Naive B cell (primary cell): ENCODE measurements at regions not wholly inside any gene's neighbourhood (a gene's known extent, or its start where the extent isn't known, plus 50 kb on each side); places are given as distances from the start of the nearest gene placed in this dataset.

Experiments used
- ATAC-seq, 2 donors: fragments of 150-1000 bp; cut with Tn5 transposase; 2 replicates each; pipeline ENCODE4 v1.10.0; 2021; ENCODE audit warnings: low read depth in 2 of 2, mild to moderate bottlenecking in 2 of 2, moderate library complexity in 2 of 2
- DNase-seq: peaks from one replicate; pipeline ENCODE4 v3.0.0; 2022
- H3K27ac Mint-ChIP-seq, 6 donors: one replicate each; pipeline ENCODE4 v1.8.0; 2020 to 2022; ENCODE audit warnings: mild to moderate bottlenecking in 6 of 6, mixed read lengths in 6 of 6, moderate library complexity in 5 of 6, inconsistent platforms in 2 of 6
- H3K27me3 Mint-ChIP-seq, 3 donors: one replicate each; pipeline ENCODE4 v1.8.0; 2021 to 2022; ENCODE audit warnings: mixed read lengths in 3 of 3, mild to moderate bottlenecking in 1 of 3
- H3K36me3 Mint-ChIP-seq, 2 donors: one replicate each; pipeline ENCODE4 v1.8.0; 2020 to 2022; ENCODE audit warnings: mixed read lengths in 2 of 2, inconsistent platforms in 1 of 2, mild to moderate bottlenecking in 1 of 2
- H3K4me1 Mint-ChIP-seq, 3 donors: one replicate each; pipeline ENCODE4 v1.8.0; 2020 to 2022; ENCODE audit warnings: mixed read lengths in 3 of 3, inconsistent platforms in 1 of 3, mild to moderate bottlenecking in 1 of 3, moderate library complexity in 1 of 3
- H3K4me3 Mint-ChIP-seq, 8 donors: one replicate each; pipeline ENCODE4 v1.8.0; 2020 to 2022; ENCODE audit warnings: mild to moderate bottlenecking in 8 of 8, mixed read lengths in 8 of 8, moderate library complexity in 8 of 8, inconsistent platforms in 2 of 8
- H3K9me3 Mint-ChIP-seq, 7 donors: one replicate each; pipeline ENCODE4 v1.8.0; 2020 to 2022; ENCODE audit warnings: mixed read lengths in 7 of 7, mild to moderate bottlenecking in 5 of 7, inconsistent platforms in 2 of 7, moderate library complexity in 1 of 7

- Mint-ChIP-seq H3K4me3 (no peak overlapping the region), H3K4me1 (no peaks in the 10 kb centered on the region), H3K9me3 (peaks cover 0 to 11% (median 0%) of the 10 kb centered on the region in 7 donors), H3K27me3 (no peaks in the 10 kb centered on the region), H3K27ac (no peak overlapping the region), H3K36me3 (no peaks in the 10 kb centered on the region)
- ATAC-seq (no peak), DNase-seq (no peak)
These were observed 259.0 kb upstream of the MYOCD start for GRCh38 chr17:12406623-12407215.

DNA sequence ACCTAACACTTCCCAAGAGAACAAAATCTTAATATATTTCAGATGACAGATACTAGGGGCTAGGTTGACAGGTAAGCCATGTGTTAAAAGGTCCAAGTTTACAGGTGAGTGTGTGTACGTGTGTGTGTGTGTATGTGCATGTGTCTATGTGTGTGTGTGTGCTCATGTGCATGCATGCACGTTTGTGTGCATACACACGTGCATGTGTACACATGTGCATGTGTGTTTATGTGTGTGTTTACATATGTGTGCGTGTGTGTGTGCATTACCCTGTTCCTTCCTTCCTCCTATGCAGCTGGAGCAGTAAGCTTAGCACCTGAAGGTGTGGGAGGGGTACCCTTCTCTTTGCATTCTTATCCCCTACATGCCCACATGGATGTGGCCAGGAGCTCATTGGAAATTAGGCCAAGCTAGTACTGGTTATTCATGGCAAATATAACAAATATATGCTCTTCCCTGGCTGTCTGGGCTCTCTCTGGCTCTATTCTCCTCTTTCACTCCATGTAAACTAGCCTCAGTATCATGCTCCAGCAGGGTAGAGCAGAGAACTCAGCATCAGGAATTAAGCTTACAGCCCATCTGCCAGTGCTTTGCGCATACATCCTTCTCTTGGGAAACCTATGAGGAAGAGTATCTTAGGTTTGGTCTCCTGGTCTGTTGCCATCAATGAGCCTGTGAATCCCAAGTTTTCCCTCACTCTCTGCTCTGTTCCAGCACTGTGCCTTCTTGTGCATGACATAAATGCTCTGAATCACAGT lies 258.0 kb upstream of the MYOCD start:
- no peak overlapping the region for H3K4me3 Mint-ChIP-seq
- no peaks in the 10 kb centered on the region for H3K36me3 Mint-ChIP-seq
- no peaks in the 10 kb centered on the region for H3K27me3 Mint-ChIP-seq
- ATAC-seq: no peak
- peaks cover 0 to 11% (median 0%) of the 10 kb centered on the region in 7 donors for H3K9me3 Mint-ChIP-seq
- H3K27ac Mint-ChIP-seq: no peak overlapping the region
- no peaks in the 10 kb centered on the region for H3K4me1 Mint-ChIP-seq
- DNase-seq: no peak

GRCh38 chr17:12409082-12409481 lies 256.6 kb upstream of the MYOCD start:
- no peaks in the 10 kb centered on the region for H3K4me1 Mint-ChIP-seq
- no peak overlapping the region for H3K27ac Mint-ChIP-seq
- no peaks in the 10 kb centered on the region for H3K27me3 Mint-ChIP-seq
- ATAC-seq (no peak), DNase-seq (no peak)
- no peaks in the 10 kb centered on the region for H3K36me3 Mint-ChIP-seq
- no peak overlapping the region for H3K4me3 Mint-ChIP-seq
- H3K9me3 Mint-ChIP-seq: peaks cover 0 to 11% (median under 1%) of the 10 kb centered on the region in 7 donors

- DNase-seq (no peak), ATAC-seq (no peak)
- Mint-ChIP-seq H3K4me3 (no peak overlapping the region), H3K36me3 (no peaks in the 10 kb centered on the region), H3K9me3 (peaks cover 0 to 7% (median under 1%) of the 10 kb centered on the region in 7 donors), H3K27me3 (no peaks in the 10 kb centered on the region), H3K27ac (no peak overlapping the region), H3K4me1 (no peaks in the 10 kb centered on the region)
These were observed 255.0 kb upstream of the MYOCD start for GRCh38 chr17:12410717-12411116.

DNA sequence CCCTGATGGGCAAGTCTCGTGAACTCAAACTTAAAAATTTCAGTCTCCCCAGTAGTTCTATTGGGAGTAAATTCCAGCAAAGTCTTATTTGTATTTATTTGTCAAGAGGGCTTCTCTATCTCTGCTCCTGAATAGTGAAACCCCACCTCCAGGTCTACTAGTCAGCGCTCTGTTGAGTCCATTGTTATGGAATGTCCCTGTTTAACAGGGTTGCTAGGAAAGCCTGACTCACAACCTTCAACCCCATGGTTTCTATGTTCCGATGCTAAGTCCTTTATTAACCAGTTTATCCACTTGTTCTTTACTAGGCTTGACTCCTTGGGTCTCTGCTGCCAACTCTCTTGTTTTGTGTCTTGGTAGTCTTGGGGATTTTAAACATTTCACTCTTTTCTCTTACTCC lies 250.7 kb upstream of the MYOCD start:
- ATAC-seq (no peak), DNase-seq (no peak)
- Mint-ChIP-seq H3K27ac (no peak overlapping the region), H3K4me1 (no peaks in the 10 kb centered on the region), H3K9me3 (peaks cover 0 to 9% (median 4%) of the 10 kb centered on the region in 7 donors), H3K4me3 (no peak overlapping the region), H3K27me3 (no peaks in the 10 kb centered on the region), H3K36me3 (peaks cover 0 to 1% of the 10 kb centered on the region in 2 donors)

- no peaks in the 10 kb centered on the region for H3K27me3 Mint-ChIP-seq
- peaks cover 0 to 17% of the 10 kb centered on the region in 2 donors for H3K36me3 Mint-ChIP-seq
- peaks cover 12 to 35% (median 16%) of the 10 kb centered on the region in 7 donors for H3K9me3 Mint-ChIP-seq
- DNase-seq (no peak), ATAC-seq (no peak)
- H3K4me1 Mint-ChIP-seq: peaks cover 0 to 4% (median 0%) of the 10 kb centered on the region in 3 donors
- H3K4me3 Mint-ChIP-seq: no peak overlapping the region
- H3K27ac Mint-ChIP-seq: no peak overlapping the region
These were observed 244.6 kb upstream of the MYOCD start for GRCh38 chr17:12421077-12421476.

GRCh38 chr17:12421646-12422306 lies 243.9 kb upstream of the MYOCD start:
- ATAC-seq (no peak), DNase-seq (no peak)
- Mint-ChIP-seq H3K27ac (no peak overlapping the region), H3K4me1 (peaks cover 0 to 4% (median 0%) of the 10 kb centered on the region in 3 donors), H3K36me3 (peaks cover 0 to 17% of the 10 kb centered on the region in 2 donors), H3K27me3 (no peaks in the 10 kb centered on the region), H3K4me3 (peak overlapping the region in 1 of 8 donors; percentile 64), H3K9me3 (peaks cover 12 to 35% (median 17%) of the 10 kb centered on the region in 7 donors)

- peaks cover 0 to 4% (median 0%) of the 10 kb centered on the region in 3 donors for H3K4me1 Mint-ChIP-seq
- no peak for ATAC-seq
- no peak overlapping the region for H3K27ac Mint-ChIP-seq
- no peaks in the 10 kb centered on the region for H3K27me3 Mint-ChIP-seq
- no peak overlapping the region for H3K4me3 Mint-ChIP-seq
- DNase-seq: no peak
- H3K9me3 Mint-ChIP-seq: peaks cover 12 to 34% (median 17%) of the 10 kb centered on the region in 7 donors
- peaks cover 0 to 17% of the 10 kb centered on the region in 2 donors for H3K36me3 Mint-ChIP-seq
These were observed 243.0 kb upstream of the MYOCD start for GRCh38 chr17:12422651-12423050.

DNA sequence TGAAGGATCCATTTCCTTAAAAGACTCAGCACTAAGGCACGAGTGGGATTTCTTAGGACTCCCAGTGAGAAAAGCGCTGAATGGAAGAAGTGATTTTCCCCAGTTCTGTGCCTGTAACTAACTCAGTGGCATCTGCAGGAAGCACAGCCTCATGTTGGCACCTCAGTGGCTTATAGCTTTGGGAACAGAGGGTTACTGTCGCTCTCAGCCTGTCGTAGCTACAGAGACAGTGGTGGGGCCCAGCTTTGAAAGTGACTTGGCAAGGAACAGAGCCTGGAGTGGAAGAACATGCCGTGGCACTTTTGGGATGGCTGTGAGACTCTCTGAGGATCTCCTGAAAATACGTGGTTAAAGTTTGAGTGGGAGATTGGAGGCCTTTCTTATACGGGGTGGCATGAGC lies 242.4 kb upstream of the MYOCD start:
- Mint-ChIP-seq H3K9me3 (peaks cover 9 to 30% (median 17%) of the 10 kb centered on the region in 7 donors), H3K36me3 (peaks cover 0 to 17% of the 10 kb centered on the region in 2 donors), H3K4me3 (no peak overlapping the region), H3K27me3 (no peaks in the 10 kb centered on the region), H3K27ac (no peak overlapping the region), H3K4me1 (peaks cover 0 to 4% (median 0%) of the 10 kb centered on the region in 3 donors)
- no peak for DNase-seq
- no peak for ATAC-seq

DNA sequence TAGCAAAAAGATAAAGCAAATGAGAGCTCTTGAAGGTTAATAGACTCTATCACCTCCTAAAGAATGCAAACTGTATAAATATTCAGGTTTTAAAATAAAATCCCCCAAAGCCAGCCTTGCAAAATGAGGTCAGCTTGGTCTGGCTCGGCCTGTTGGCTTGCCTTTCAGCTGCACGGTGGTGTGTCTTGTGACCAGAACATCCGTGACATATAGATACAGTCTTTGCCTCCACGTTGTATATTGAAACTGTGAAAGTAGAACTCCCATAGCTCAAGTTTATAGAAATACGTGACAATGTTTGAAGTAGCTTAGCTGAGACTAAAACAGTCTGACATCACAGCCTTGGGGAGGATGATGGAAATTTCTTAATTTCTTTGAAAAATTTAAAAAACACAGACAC lies 236.6 kb upstream of the MYOCD start:
- peaks cover 0 to 5% (median 0%) of the 10 kb centered on the region in 3 donors for H3K4me1 Mint-ChIP-seq
- no peak overlapping the region for H3K4me3 Mint-ChIP-seq
- no peaks in the 10 kb centered on the region for H3K27me3 Mint-ChIP-seq
- H3K9me3 Mint-ChIP-seq: peaks cover 5 to 20% (median 13%) of the 10 kb centered on the region in 7 donors
- peaks cover 0 to 10% of the 10 kb centered on the region in 2 donors for H3K36me3 Mint-ChIP-seq
- DNase-seq (no peak), ATAC-seq (no peak)
- no peak overlapping the region for H3K27ac Mint-ChIP-seq

DNA sequence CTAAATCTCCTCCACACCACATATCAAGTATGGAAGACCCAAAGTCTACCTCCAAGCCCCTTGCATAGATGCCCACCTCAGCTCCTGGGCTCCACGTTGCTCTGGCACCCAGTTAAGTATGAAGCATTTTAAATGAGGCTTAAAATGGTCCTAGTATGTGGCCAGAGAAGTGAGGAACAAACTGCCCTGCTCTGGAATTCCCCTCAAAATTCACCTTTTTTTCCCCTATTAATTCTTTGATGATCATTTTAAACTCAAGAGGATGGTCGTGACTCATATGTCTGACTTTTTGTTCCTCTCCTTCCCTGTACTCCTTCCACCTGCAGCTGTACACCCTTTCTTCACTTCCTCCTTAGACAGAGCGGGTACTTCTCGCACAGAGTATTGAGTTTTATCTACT lies 234.5 kb upstream of the MYOCD start:
- Mint-ChIP-seq H3K4me1 (peaks cover 0 to 5% (median 0%) of the 10 kb centered on the region in 3 donors), H3K9me3 (peaks cover 0 to 13% (median 9%) of the 10 kb centered on the region in 7 donors), H3K27ac (no peak overlapping the region), H3K36me3 (no peaks in the 10 kb centered on the region), H3K4me3 (no peak overlapping the region), H3K27me3 (no peaks in the 10 kb centered on the region)
- DNase-seq (no peak), ATAC-seq (peak; percentile 44 to 80)

DNA sequence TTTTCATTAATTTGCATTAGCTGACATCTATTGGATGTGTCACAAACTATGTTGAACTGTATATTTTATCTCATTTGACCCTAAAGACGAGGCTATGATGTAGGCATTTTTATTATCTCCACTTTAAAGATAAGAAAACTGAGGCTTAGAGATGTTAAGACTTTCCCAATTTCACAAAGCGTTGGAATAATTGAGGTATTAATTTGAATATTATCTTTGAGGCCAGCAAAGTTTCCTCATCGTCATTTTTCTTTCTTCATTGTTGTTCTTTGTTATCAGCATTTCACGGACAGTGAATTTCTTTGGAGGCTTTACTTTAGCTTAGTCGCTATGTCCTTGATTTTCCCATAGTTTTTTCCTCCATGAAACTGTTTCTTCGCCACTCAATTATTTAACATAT lies 227.5 kb upstream of the MYOCD start:
- no peak overlapping the region for H3K4me3 Mint-ChIP-seq
- no peaks in the 10 kb centered on the region for H3K27me3 Mint-ChIP-seq
- no peak overlapping the region for H3K27ac Mint-ChIP-seq
- H3K9me3 Mint-ChIP-seq: peaks cover 1 to 15% (median 8%) of the 10 kb centered on the region in 7 donors
- ATAC-seq (no peak), DNase-seq (no peak)
- H3K36me3 Mint-ChIP-seq: no peaks in the 10 kb centered on the region
- H3K4me1 Mint-ChIP-seq: no peaks in the 10 kb centered on the region

DNA sequence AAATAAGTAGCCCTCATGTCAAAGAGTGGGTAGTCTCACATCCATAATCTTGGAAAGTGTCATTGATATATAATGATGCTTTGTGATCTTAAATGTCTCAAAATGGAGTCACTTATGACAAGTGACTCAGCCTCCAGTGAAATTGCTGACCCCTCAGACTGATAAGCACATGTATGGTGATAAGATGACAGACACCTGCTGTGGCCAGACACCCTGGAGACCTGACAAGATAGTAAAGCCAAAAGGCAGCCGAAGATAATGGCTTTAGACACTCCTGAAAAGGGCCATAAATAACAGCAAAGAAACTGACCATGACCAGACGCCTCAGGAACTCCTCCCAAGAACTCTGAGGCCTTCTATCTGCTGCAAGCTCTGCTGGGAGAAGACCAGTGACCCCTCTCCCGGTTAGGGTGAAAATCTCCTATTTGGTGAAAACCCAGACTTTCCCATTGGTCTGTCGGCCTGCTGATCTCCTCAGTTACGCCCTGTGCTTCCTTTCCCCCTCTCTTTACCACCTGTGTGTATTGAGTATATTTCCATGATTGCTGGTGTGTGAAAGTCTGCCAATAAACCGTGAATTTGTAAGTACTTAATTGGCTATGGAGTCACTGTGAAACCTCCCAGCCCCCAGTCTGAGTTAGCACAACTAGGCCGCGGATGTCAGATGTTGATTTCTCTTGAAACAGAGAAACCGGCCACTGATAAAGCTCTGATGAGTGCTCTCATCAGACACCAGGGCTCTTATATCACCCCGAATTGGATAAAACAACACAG lies 226.7 kb upstream of the MYOCD start:
- DNase-seq (no peak), ATAC-seq (no peak)
- H3K9me3 Mint-ChIP-seq: peaks cover 1 to 15% (median 7%) of the 10 kb centered on the region in 7 donors
- H3K27me3 Mint-ChIP-seq: no peaks in the 10 kb centered on the region
- H3K36me3 Mint-ChIP-seq: no peaks in the 10 kb centered on the region
- no peaks in the 10 kb centered on the region for H3K4me1 Mint-ChIP-seq
- H3K27ac Mint-ChIP-seq: peak overlapping the region in 1 of 6 donors; percentile 5
- no peak overlapping the region for H3K4me3 Mint-ChIP-seq
